DOHH2 (cell line): ENCODE measurements at regions not wholly inside any gene's neighbourhood (a gene's known extent, or its start where the extent isn't known, plus 50 kb on each side); places are given as distances from the start of the nearest gene placed in this dataset.

Experiments
- H3F3A ChIP-seq: fragments of 200-600 bp; sonication (generic), shearing (Covaris generic); 2 replicates; pipeline ENCODE4 v1.6.0; 2016; ENCODE audit warnings: antibody characterized with exemption, mild to moderate bottlenecking; ENCODE audit not compliant: control insufficient read depth, insufficient read depth
- H3K27ac ChIP-seq: fragments of 200-600 bp; sonication (generic); 2 replicates; pipeline ENCODE4 v1.5.1; 2014; ENCODE audit warnings: low read depth, mild to moderate bottlenecking, low read length, moderate library complexity
- H3K27me3 ChIP-seq: fragments of 200-600 bp; sonication (generic); 2 replicates; pipeline ENCODE4 v1.6.1; 2014; ENCODE audit warnings: mild to moderate bottlenecking, low read length, mixed read lengths; ENCODE audit not compliant: control insufficient read depth
- H3K36me3 ChIP-seq: fragments of 200-600 bp; sonication (generic); 2 replicates; pipeline ENCODE4 v1.6.1; 2014; ENCODE audit warnings: mild to moderate bottlenecking, low read length, moderate library complexity, mixed read lengths; ENCODE audit not compliant: control insufficient read depth
- H3K4me1 ChIP-seq: fragments of 200-600 bp; sonication (generic); 2 replicates; pipeline ENCODE4 v1.6.1; 2014; ENCODE audit warnings: mild to moderate bottlenecking, low read length, mixed read lengths; ENCODE audit not compliant: control insufficient read depth
- H3K4me2 ChIP-seq: fragments of 200-600 bp; sonication (generic); 2 replicates; pipeline ENCODE4 v1.6.0; 2014; ENCODE audit warnings: mild to moderate bottlenecking, low read length, moderate library complexity
- H3K4me3 ChIP-seq: fragments of 200-600 bp; sonication (generic); 2 replicates; pipeline ENCODE4 v1.5.1; 2014; ENCODE audit warnings: mild to moderate bottlenecking, low read length, mixed read lengths
- H3K79me2 ChIP-seq: fragments of 200-600 bp; sonication (generic); 2 replicates; pipeline ENCODE4 v1.6.1; 2014; ENCODE audit warnings: mild to moderate bottlenecking, low read length, mixed read lengths; ENCODE audit not compliant: control insufficient read depth
- H3K9me2 ChIP-seq: fragments of 200-600 bp; sonication (generic); replicated peaks from 2 replicates; pipeline ENCODE4 v1.6.1; 2014; ENCODE audit warnings: mild to moderate bottlenecking, low read length, mixed read lengths; ENCODE audit not compliant: control insufficient read depth
- H3K9me3 ChIP-seq: fragments of 200-600 bp; sonication (generic); 2 replicates; pipeline ENCODE4 v1.6.1; 2014; ENCODE audit warnings: antibody characterized with exemption, low read length, mixed read lengths; ENCODE audit not compliant: control insufficient read depth, insufficient read depth
- H4K20me1 ChIP-seq: fragments of 200-600 bp; sonication (generic); 2 replicates; pipeline ENCODE4 v1.6.0; 2014; ENCODE audit warnings: low read depth, mild to moderate bottlenecking, antibody characterized with exemption, low read length, moderate library complexity; ENCODE audit not compliant: control insufficient read depth, insufficient read depth
- CTCF ChIP-seq: fragments of 200-600 bp; sonication (generic); IDR thresholded peaks from one replicate; pipeline ENCODE4 v1.5.1; 2014; ENCODE audit warnings: antibody characterized with exemption, mild to moderate bottlenecking, low read depth, low read length; ENCODE audit not compliant: poor library complexity, severe bottlenecking
- EZH2phosphoT487 ChIP-seq: fragments of 200-600 bp; sonication (generic); IDR thresholded peaks from 2 replicates; pipeline ENCODE4 v1.6.1; 2017; ENCODE audit warnings: borderline replicate concordance, mild to moderate bottlenecking, antibody characterized with exemption, low read length, moderate library complexity, mixed read lengths

GRCh38 chr11:122048401-122048800, 67.6 kb downstream of the BLID start:
- no peaks in the 10 kb centered on the region for H3F3A ChIP-seq
- H3K9me2 ChIP-seq, result no peaks in the 10 kb centered on the region
- no peaks in the 10 kb centered on the region for H3K36me3 ChIP-seq

GRCh38 chr11:122046846-122047245, 69.2 kb downstream of the BLID start:
- Histone ChIP-seq H3K9me3 (no peaks in the 10 kb centered on the region; the same call in 1 of the 2 replicates), H3K36me3 (no peaks in the 10 kb centered on the region), H3K4me1 (no peaks in the 10 kb centered on the region), H3K27ac (no peak overlapping the region), H3K27me3 (no peaks in the 10 kb centered on the region), H4K20me1 (no peaks in the 10 kb centered on the region), H3F3A (no peaks in the 10 kb centered on the region), H3K9me2 (no peaks in the 10 kb centered on the region), H3K4me2 (no peak overlapping the region), H3K79me2 (no peaks in the 10 kb centered on the region), H3K4me3 (no peak overlapping the region)
- no peak for TF ChIP-seq CTCF
- no peak for TF ChIP-seq EZH2phosphoT487

More at GRCh38 chr11:122048401-122048800, 67.6 kb downstream of the BLID start:
- Histone ChIP-seq H3K9me3 (no peaks in the 10 kb centered on the region; the same call in 1 of the 2 replicates), H3K4me3 (no peak overlapping the region), H3K27me3 (no peaks in the 10 kb centered on the region), H3K79me2 (no peaks in the 10 kb centered on the region), H3K4me2 (no peak overlapping the region), H4K20me1 (no peaks in the 10 kb centered on the region), H3K27ac (no peak overlapping the region), H3K4me1 (no peaks in the 10 kb centered on the region)
- TF ChIP-seq CTCF (no peak), EZH2phosphoT487 (no peak)

- Histone ChIP-seq H3K4me3 (no peak overlapping the region), H3K4me2 (no peak overlapping the region), H3K9me3 (no peaks in the 10 kb centered on the region), H3K9me2 (no peaks in the 10 kb centered on the region), H3K27ac (no peak overlapping the region), H3K36me3 (no peaks in the 10 kb centered on the region), H4K20me1 (no peaks in the 10 kb centered on the region), H3K4me1 (no peaks in the 10 kb centered on the region), H3K27me3 (no peaks in the 10 kb centered on the region), H3K79me2 (no peaks in the 10 kb centered on the region), H3F3A (no peaks in the 10 kb centered on the region)
- no peak for TF ChIP-seq EZH2phosphoT487
- no peak for TF ChIP-seq CTCF
Observed at GRCh38 chr11:122046438-122046837, 69.6 kb downstream of the BLID start.
